AG09309 (cell line): ENCODE measurements at regions not wholly inside any gene's neighbourhood (a gene's known extent, or its start where the extent isn't known, plus 50 kb on each side); places are given as distances from the start of the nearest gene placed in this dataset.

Experiments
- DNase-seq: peaks from one replicate; pipeline ENCODE4 v3.0.0-alpha.2; 2010; ENCODE audit warnings: low read depth
- H3K4me3 ChIP-seq: 2 replicates; pipeline ENCODE4 v1.5.1; 2011; ENCODE audit warnings: mild to moderate bottlenecking, low read depth, low read length, moderate library complexity; ENCODE audit not compliant: control insufficient read depth
- TF ChIP-seq, protein P1 (sequence below): IDR thresholded peaks from 2 replicates; pipeline ENCODE4 v1.5.1; 2011; ENCODE audit warnings: mild to moderate bottlenecking, low read depth, low read length, inconsistent platforms; ENCODE audit not compliant: insufficient read depth, control insufficient read depth; ENCODE audit errors: missing control alignments

DNA sequence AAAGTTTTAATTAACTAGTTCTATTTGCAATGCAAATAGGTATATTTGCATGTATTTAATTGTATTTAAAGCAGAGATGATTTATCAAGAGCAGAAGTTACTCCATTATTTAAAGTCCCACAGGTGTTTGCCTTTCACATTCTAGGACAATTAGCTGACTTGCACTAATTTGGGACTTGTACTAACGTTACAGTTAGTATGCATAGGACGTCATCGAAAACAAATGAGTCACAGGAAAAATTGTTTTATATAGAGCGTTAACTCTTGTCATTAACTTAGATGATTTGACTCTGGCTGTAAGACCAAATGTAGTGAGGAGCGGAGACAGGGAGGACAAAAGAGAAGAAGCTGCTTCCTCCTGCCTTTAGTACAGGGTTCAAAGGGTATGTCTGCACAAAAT, 126.1 kb upstream of the IFNE start:
- no peak overlapping the region for H3K4me3 ChIP-seq
- no peak for DNase-seq
- TF ChIP-seq, protein P1, sequence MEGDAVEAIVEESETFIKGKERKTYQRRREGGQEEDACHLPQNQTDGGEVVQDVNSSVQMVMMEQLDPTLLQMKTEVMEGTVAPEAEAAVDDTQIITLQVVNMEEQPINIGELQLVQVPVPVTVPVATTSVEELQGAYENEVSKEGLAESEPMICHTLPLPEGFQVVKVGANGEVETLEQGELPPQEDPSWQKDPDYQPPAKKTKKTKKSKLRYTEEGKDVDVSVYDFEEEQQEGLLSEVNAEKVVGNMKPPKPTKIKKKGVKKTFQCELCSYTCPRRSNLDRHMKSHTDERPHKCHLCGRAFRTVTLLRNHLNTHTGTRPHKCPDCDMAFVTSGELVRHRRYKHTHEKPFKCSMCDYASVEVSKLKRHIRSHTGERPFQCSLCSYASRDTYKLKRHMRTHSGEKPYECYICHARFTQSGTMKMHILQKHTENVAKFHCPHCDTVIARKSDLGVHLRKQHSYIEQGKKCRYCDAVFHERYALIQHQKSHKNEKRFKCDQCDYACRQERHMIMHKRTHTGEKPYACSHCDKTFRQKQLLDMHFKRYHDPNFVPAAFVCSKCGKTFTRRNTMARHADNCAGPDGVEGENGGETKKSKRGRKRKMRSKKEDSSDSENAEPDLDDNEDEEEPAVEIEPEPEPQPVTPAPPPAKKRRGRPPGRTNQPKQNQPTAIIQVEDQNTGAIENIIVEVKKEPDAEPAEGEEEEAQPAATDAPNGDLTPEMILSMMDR, result no peak

DNA sequence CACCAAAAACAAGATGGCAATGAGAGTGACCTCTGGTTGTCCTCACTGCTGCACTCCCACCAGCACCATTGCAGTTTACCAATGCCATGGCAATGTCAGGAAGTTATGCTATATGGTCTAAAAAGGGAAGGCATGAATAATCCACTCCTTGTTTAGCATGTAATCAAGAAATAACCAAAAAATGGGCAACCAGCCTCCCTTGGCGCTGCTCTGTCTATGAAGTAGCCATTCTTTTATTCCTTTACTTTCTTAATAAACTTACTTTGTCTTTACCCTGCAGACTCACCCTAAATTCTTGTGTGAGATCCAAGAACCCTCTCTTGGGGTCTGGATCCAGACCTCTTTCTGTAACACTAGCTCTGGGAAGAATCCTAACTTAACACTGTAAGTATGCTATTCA, 127.4 kb upstream of the IFNE start:
- no peak overlapping the region for H3K4me3 ChIP-seq
- TF ChIP-seq, protein P1, result no peak
- DNase-seq, result no peak

DNA sequence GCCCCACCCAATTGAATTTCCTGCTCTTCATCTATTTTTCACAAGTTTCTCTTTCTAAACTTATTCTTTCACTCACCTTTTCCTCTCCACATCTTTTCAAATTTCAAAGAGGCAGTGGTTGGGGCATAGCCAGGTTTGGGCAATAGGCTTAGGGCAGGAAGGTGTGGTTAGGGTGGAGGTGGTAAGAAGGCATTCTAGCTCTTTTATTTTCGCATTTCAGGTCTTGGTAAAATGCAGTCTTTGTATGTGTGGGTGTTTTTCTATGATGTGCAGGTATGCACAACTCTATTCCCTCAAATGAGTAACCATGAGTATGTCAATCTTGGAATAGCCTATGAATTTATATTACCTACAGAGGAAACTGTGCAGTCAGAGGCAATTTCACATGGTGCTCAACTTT, 129.8 kb upstream of the IFNE start:
- TF ChIP-seq, protein P1, result no peak
- DNase-seq, result no peak
- no peak overlapping the region for H3K4me3 ChIP-seq

DNA sequence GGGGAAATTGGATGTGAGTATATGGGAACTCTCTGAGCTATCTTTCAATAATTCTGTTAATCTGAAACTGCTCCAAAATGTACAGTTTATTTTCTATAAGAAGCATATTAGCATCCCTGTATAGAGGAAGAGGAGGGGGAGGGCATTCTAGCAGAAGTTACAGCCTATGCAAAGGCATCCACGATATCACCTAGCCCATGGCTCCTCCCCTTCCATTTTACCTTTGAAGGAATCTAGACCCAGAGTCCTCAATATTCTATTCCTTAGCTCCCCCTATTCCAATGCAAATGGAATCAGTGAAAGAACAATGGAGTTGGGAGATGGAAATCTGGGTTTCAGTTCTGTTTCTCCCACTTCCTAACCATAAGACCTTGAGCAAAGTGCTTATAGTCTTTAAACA, 132.9 kb upstream of the IFNE start:
- TF ChIP-seq, protein P1, result no peak

DNA sequence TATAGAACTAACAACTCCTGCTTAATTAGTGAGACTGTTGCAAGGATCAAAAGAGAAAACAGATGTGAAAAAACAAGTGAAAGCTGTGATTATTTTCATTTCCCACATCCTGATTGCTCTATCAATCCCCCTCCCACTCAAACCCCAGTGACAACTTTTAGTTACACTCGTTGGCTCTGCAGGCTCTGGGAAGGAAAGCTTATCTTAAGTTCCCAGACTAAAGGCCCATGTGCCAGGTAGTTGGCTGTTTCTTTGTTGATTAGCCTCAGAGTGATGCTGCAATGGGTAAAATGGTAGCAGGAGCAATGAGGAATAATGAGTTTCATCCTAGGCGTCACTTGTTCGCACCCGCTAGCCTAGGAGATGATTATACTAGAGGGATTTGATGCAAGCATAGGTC, 133.3 kb upstream of the IFNE start:
- no peak for DNase-seq
- no peak overlapping the region for H3K4me3 ChIP-seq
- TF ChIP-seq, protein P1, result no peak

More for the DNA sequence above, 132.9 kb upstream of the IFNE start:
- no peak for DNase-seq
- no peak overlapping the region for H3K4me3 ChIP-seq

DNA sequence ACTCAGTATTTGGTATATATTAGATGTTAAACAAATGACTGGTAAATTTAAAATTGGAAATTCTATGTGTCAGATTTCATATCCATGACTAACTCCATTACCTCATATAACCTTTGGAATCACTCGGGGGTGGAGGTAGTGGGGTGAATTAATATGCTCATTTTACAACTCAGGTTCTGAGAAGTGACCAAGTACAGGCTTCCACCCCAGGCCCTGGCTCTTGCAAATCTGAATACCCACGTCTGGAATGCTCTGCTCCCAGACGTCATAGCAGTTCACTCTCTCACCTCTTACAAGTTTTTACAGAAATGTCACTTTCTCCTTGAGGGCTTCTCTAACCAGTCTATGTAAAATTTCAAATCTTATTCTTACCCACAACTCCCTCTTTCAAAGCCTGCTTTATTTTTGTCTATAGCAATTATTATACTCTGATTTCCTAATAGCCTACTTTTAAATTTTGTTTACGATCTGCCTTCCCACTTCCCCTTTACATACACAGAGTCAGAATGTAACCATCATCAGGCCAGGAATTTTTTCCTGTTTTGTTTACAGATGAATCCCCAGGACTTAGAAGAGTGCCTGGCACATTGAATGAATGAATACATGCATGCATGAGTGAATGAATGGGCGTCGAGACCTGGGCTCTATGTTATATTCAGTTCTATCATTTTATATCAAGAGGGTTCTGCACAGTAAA, 134.1 kb upstream of the IFNE start:
- peak; percentile 93 for DNase-seq
- no peak overlapping the region for H3K4me3 ChIP-seq
- TF ChIP-seq, protein P1, result no peak
